Activated CD8-positive, alpha-beta memory T cell treated with anti-CD3 and anti-CD28 coated beads for 24 hours (primary cell): ENCODE measurements at regions not wholly inside any gene's neighbourhood (a gene's known extent, or its start where the extent isn't known, plus 50 kb on each side); places are given as distances from the start of the nearest gene placed in this dataset.

Source experiments
- DNase-seq: peaks from one replicate; pipeline ENCODE4 v3.0.0-alpha.2; 2020

- no peak for DNase-seq
Measured at GRCh38 chr17:72069586-72070202, 51.1 kb upstream of the SOX9 start.
